Tibial nerve (tissue), 4 donors: ENCODE measurements at regions not wholly inside any gene's neighbourhood (a gene's known extent, or its start where the extent isn't known, plus 50 kb on each side); places are given as distances from the start of the nearest gene placed in this dataset.

Experiments used
- EP300 ChIP-seq, 2 donors: sonication (generic); formaldehyde crosslinking; IDR thresholded peaks; one replicate each; pipeline ENCODE4 v1.6.1; 2017; ENCODE audit warnings: antibody characterized with exemption in 2 of 2, mild to moderate bottlenecking in 1 of 2
- POLR2A ChIP-seq, 2 donors: fragments of 450-650 bp; IDR thresholded peaks; one replicate each; pipeline ENCODE4 v1.6.1; 2017; ENCODE audit warnings: antibody characterized with exemption in 2 of 2, mild to moderate bottlenecking in 2 of 2, moderate library complexity in 2 of 2
- TF ChIP-seq, protein P1 (sequence below), 5 experiments: fragments of 200-600 bp in 3 of 5; fragments of 450-650 bp in 2 of 5; sonication (generic) in 3 of 5; IDR thresholded peaks; one replicate each; pipeline ENCODE4 v1.5.1; 2016 to 2019; ENCODE audit warnings: antibody characterized with exemption in 5 of 5, mild to moderate bottlenecking in 3 of 5, moderate library complexity in 2 of 5

DNA sequence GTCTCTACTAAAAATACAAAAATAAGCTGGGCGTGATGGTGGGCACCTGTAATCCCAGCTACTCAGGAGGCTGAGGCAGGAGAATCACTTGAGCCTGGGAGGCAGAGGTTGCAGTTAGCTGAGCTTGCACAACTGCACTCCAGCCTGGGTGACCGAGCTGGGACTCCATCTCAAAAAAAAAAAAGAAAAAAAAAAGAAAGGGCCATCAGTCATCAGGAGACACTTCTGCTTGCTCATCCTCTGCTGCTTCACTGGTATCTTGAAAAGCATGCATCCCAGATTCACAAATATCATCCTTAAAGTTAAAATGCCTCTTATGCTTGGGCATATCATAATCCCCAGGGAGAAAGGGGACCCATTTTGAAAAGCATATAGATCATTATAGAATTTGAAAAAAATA is 176.6 kb upstream of the NR2F2 start:
- TF ChIP-seq, protein P1, sequence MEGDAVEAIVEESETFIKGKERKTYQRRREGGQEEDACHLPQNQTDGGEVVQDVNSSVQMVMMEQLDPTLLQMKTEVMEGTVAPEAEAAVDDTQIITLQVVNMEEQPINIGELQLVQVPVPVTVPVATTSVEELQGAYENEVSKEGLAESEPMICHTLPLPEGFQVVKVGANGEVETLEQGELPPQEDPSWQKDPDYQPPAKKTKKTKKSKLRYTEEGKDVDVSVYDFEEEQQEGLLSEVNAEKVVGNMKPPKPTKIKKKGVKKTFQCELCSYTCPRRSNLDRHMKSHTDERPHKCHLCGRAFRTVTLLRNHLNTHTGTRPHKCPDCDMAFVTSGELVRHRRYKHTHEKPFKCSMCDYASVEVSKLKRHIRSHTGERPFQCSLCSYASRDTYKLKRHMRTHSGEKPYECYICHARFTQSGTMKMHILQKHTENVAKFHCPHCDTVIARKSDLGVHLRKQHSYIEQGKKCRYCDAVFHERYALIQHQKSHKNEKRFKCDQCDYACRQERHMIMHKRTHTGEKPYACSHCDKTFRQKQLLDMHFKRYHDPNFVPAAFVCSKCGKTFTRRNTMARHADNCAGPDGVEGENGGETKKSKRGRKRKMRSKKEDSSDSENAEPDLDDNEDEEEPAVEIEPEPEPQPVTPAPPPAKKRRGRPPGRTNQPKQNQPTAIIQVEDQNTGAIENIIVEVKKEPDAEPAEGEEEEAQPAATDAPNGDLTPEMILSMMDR (IDR thresholded peaks at IDR 0.05) = no peak
- TF ChIP-seq POLR2A (IDR thresholded peaks at IDR 0.05) (no peak), EP300 (IDR thresholded peaks at IDR 0.05) (no peak)
